Ovary (tissue), 3 donors: ENCODE measurements at regions not wholly inside any gene's neighbourhood (a gene's known extent, or its start where the extent isn't known, plus 50 kb on each side); places are given as distances from the start of the nearest gene placed in this dataset.

ENCODE experiments used
- CTCF ChIP-seq, 3 donors: fragments of 450-650 bp in 2 of 3; fragments of 200-600 bp in 1 of 3; IDR thresholded peaks; one replicate each; pipeline versions ENCODE4 v1.5.1 to v1.8.0; 2016 to 2022; ENCODE audit warnings: antibody characterized with exemption in 3 of 3, mild to moderate bottlenecking in 1 of 3
- EP300 ChIP-seq: sonication (generic); formaldehyde crosslinking; IDR thresholded peaks from one replicate; pipeline ENCODE4 v1.6.1; 2017; ENCODE audit warnings: antibody characterized with exemption
- POLR2A ChIP-seq: fragments of 450-650 bp; IDR thresholded peaks from one replicate; pipeline ENCODE4 v1.6.1; 2017; ENCODE audit warnings: antibody characterized with exemption, mild to moderate bottlenecking, moderate library complexity
- donor health status: DM: no; HTN: no; CAD: no.

GRCh38 chr2:5777131-5777535, 84.9 kb downstream of the SOX11 start:
- no peak for TF ChIP-seq POLR2A
- no peak for TF ChIP-seq CTCF (IDR thresholded peaks at IDR 0.05)
- no peak for TF ChIP-seq EP300
